HepG2 (cell line): ENCODE measurements at regions not wholly inside any gene's neighbourhood (a gene's known extent, or its start where the extent isn't known, plus 50 kb on each side); places are given as distances from the start of the nearest gene placed in this dataset.

ENCODE experiments used
- ATF7 ChIP-seq, 2 experiments: fragments of 450-650 bp in 1 of 2; sonication (generic) in 1 of 2; formaldehyde crosslinking in 1 of 2; IDR thresholded peaks; 2 replicates each; pipeline versions ENCODE4 v1.4.0 to v1.6.1; 2016 to 2020; ENCODE audit warnings: antibody characterized with exemption in 1 of 2, mild to moderate bottlenecking in 1 of 2, missing genetic modification reagents in 1 of 2
- CBFB ChIP-seq: sonication (generic); formaldehyde crosslinking; IDR thresholded peaks from 2 replicates; pipeline ENCODE4 v1.4.0; 2020; ENCODE audit warnings: missing genetic modification reagents
- EED ChIP-seq: sonication (generic); formaldehyde crosslinking; IDR thresholded peaks from 2 replicates; pipeline ENCODE4 v1.5.0; 2020; ENCODE audit warnings: mild to moderate bottlenecking, missing genetic modification reagents
- ETV6 ChIP-seq: sonication (generic); formaldehyde crosslinking; conservative IDR thresholded peaks from 2 replicates; pipeline ENCODE4 v1.4.0; 2020; ENCODE audit warnings: missing genetic modification reagents
- FOXM1 ChIP-seq: sonication (generic); formaldehyde crosslinking; IDR thresholded peaks from 2 replicates; pipeline ENCODE4 v1.5.0; 2020; ENCODE audit warnings: missing genetic modification reagents
- GABPA ChIP-seq, 2 experiments: IDR thresholded peaks; 2 replicates each; pipeline ENCODE4 v1.6.1; 2011 to 2016; ENCODE audit warnings: low read depth in 2 of 2, low read length in 1 of 2, missing biosample characterization in 1 of 2, missing genetic modification characterization in 1 of 2
- HNF4A ChIP-seq: sonication (generic); formaldehyde crosslinking; IDR thresholded peaks from 2 replicates; pipeline ENCODE4 v1.4.0; 2020; ENCODE audit warnings: missing genetic modification reagents
- MYPOP ChIP-seq: sonication (generic); formaldehyde crosslinking; IDR thresholded peaks from 2 replicates; pipeline ENCODE4 v1.8.1; 2023; ENCODE audit warnings: mild to moderate bottlenecking, moderate library complexity, missing genetic modification reagents
- PRDM15 ChIP-seq: sonication (generic); formaldehyde crosslinking; IDR thresholded peaks from 2 replicates; pipeline ENCODE4 v1.4.0; 2020; ENCODE audit warnings: missing genetic modification reagents
- PRPF4 ChIP-seq: fragments of 200-400 bp; formaldehyde crosslinking; IDR thresholded peaks from 2 replicates; pipeline ENCODE4 v1.6.1; 2016; ENCODE audit warnings: low read length, low read depth; ENCODE audit not compliant: poor library complexity, severe bottlenecking
- REPIN1 ChIP-seq: sonication (generic); formaldehyde crosslinking; IDR thresholded peaks from 2 replicates; pipeline ENCODE4 v1.8.0; 2022; ENCODE audit warnings: missing genetic modification reagents, low read depth, mild to moderate bottlenecking, borderline replicate concordance
- RFXANK ChIP-seq: IDR thresholded peaks from 2 replicates; pipeline ENCODE4 v1.6.1; 2016
- SIX1 ChIP-seq: sonication (generic); formaldehyde crosslinking; IDR thresholded peaks from 2 replicates; pipeline ENCODE4 v1.4.0; 2020; ENCODE audit warnings: missing genetic modification reagents, borderline replicate concordance
- STAT6 ChIP-seq: sonication (generic); formaldehyde crosslinking; IDR thresholded peaks from 2 replicates; pipeline ENCODE4 v1.4.0; 2020; ENCODE audit warnings: missing genetic modification reagents, mild to moderate bottlenecking, borderline replicate concordance
- TBP ChIP-seq: sonication (generic); formaldehyde crosslinking; IDR thresholded peaks from 2 replicates; pipeline ENCODE4 v1.5.0; 2020; ENCODE audit warnings: missing genetic modification reagents
- TP53 ChIP-seq: sonication (generic); formaldehyde crosslinking; conservative IDR thresholded peaks from 2 replicates; pipeline ENCODE4 v1.4.0; 2020; ENCODE audit warnings: missing genetic modification reagents
- ZBTB21 ChIP-seq: sonication (generic); formaldehyde crosslinking; IDR thresholded peaks from 2 replicates; pipeline ENCODE4 v1.4.0; 2020; ENCODE audit warnings: missing genetic modification reagents
- ZGPAT ChIP-seq: IDR thresholded peaks from 2 replicates; pipeline ENCODE4 v1.6.1; 2016; ENCODE audit warnings: mild to moderate bottlenecking
- ZNF441 ChIP-seq: sonication (generic); formaldehyde crosslinking; IDR thresholded peaks from 2 replicates; pipeline ENCODE4 v1.7.0; 2021; ENCODE audit warnings: missing genetic modification reagents, borderline replicate concordance
- ZNF446 ChIP-seq: sonication (generic); formaldehyde crosslinking; IDR thresholded peaks from 2 replicates; pipeline ENCODE4 v1.5.0; 2020; ENCODE audit warnings: mild to moderate bottlenecking, missing genetic modification reagents

- TF ChIP-seq ZNF441 (CRISPR knock-in tag): no peak
- TF ChIP-seq ZBTB21 (CRISPR knock-in tag): no peak
- TF ChIP-seq TP53 (CRISPR knock-in tag): no peak
- TF ChIP-seq CBFB: no peak
- no peak for TF ChIP-seq GABPA (IDR thresholded peaks at IDR 0.05; ENCODE audit: low read depth, low read length)
- TF ChIP-seq GABPA (CRISPR knock-in tag; IDR thresholded peaks at IDR 0.05; ENCODE audit: low read depth): no peak
- no peak for TF ChIP-seq RFXANK
- 0 out of 2 replicates have a peak, but pooled peaks have one; percentile 6 for TF ChIP-seq SIX1
- no peak; the same call in 1 of the 2 replicates for TF ChIP-seq REPIN1 (CRISPR knock-in tag)
- TF ChIP-seq ZNF446: no peak
- TF ChIP-seq ATF7 (IDR thresholded peaks at IDR 0.05): no peak
- TF ChIP-seq ATF7 (CRISPR knock-in tag; IDR thresholded peaks at IDR 0.05): no peak
- no peak for TF ChIP-seq HNF4A (CRISPR knock-in tag)
- 0 out of 2 replicates have a peak, but pooled peaks have one; percentile 48 for TF ChIP-seq ZGPAT (CRISPR knock-in tag)
- no peak for TF ChIP-seq EED (CRISPR knock-in tag)
- TF ChIP-seq PRDM15 (CRISPR knock-in tag): no peak
- TF ChIP-seq TBP (CRISPR knock-in tag): no peak
- no peak for TF ChIP-seq FOXM1 (CRISPR knock-in tag)
- no peak for TF ChIP-seq MYPOP (CRISPR knock-in tag)
- no peak for TF ChIP-seq STAT6 (CRISPR knock-in tag)
- no peak for TF ChIP-seq PRPF4
- TF ChIP-seq ETV6 (CRISPR knock-in tag): no peak
Measured at GRCh38 chr12:46677749-46678148, 148.0 kb downstream of the SLC38A4 start (continued).
